ENCODE measurements at regions not wholly inside any gene's neighbourhood (a gene's known extent, or its start where the extent isn't known, plus 50 kb on each side); places are given as distances from the start of the nearest gene placed in this dataset.

- H3K27me3 Mint-ChIP-seq (ENCODE audit: low read depth in 3 of 3), result peaks cover 0 to 5% (median 2%) of the 10 kb centered on the region in 3 donors
- Histone ChIP-seq H3K4me3 (replicated peaks in 1 of 3; ENCODE audit: low read depth in 2 of 3, low read length in 3 of 3) (no peak overlapping the region), H4K20me1 (ENCODE audit: insufficient read depth, low read length) (no peaks in the 10 kb centered on the region), H3K9me3 (replicated peaks in 1 of 2; ENCODE audit: control insufficient read depth in 1 of 2, insufficient read depth in 1 of 2, low read length in 2 of 2) (no peaks in the 10 kb centered on the region), H3K79me2 (ENCODE audit: insufficient read depth, low read length) (no peaks in the 10 kb centered on the region), H3K27ac (ENCODE audit: low read depth in 1 of 2, low read length in 2 of 2) (no peak overlapping the region), H3K4me1 (ENCODE audit: control insufficient read depth in 1 of 2, insufficient read depth in 2 of 2, low read length in 2 of 2) (no peaks in the 10 kb centered on the region), H3K27me3 (ENCODE audit: control insufficient read depth in 2 of 2, insufficient read depth in 2 of 2, low read length in 2 of 2) (no peaks in the 10 kb centered on the region), H3K9ac (ENCODE audit: insufficient read depth, low read length, poor library complexity, severe bottlenecking) (no peak overlapping the region), H2AFZ (ENCODE audit: insufficient read depth, low read depth, low read length, poor library complexity, severe bottlenecking) (no peak overlapping the region), H3K4me2 (replicated peaks; ENCODE audit: extremely low read depth, low read length, poor library complexity, severe bottlenecking) (no peak overlapping the region), H3K36me3 (replicated peaks in 1 of 2; ENCODE audit: control insufficient read depth in 1 of 2, insufficient read depth in 2 of 2, low read length in 2 of 2) (no peaks in the 10 kb centered on the region)
- WGBS (ENCODE audit: insufficient coverage), result no CpG with 5 or more reads among the region's 3 CpGs
- no peaks in the 10 kb centered on the region for H3K36me3 Mint-ChIP-seq
- H3K27ac Mint-ChIP-seq, result no peak overlapping the region
- H3K4me3 Mint-ChIP-seq, result no peak overlapping the region
- H3K9me3 Mint-ChIP-seq, result peaks cover 0 to 2% (median 0%) of the 10 kb centered on the region in 7 donors
- intact Hi-C loops (cut with micrococcal nuclease), result no loop called here
- no peak for TF ChIP-seq CTCF (IDR thresholded peaks at IDR 0.05)
- no peaks in the 10 kb centered on the region for H3K4me1 Mint-ChIP-seq
- no peak for DNase-seq
Observed at GRCh38 chr9:78539188-78539587, 242.3 kb downstream of the PSAT1 start.

GRCh38 chr9:78539904-78540303 lies 243.0 kb downstream of the PSAT1 start:
- Histone ChIP-seq H3K27ac (ENCODE audit: low read depth in 1 of 2, low read length in 2 of 2) (no peak overlapping the region), H3K27me3 (ENCODE audit: control insufficient read depth in 2 of 2, insufficient read depth in 2 of 2, low read length in 2 of 2) (no peaks in the 10 kb centered on the region), H3K9me3 (replicated peaks in 1 of 2; ENCODE audit: control insufficient read depth in 1 of 2, insufficient read depth in 1 of 2, low read length in 2 of 2) (no peaks in the 10 kb centered on the region), H4K20me1 (ENCODE audit: insufficient read depth, low read length) (no peaks in the 10 kb centered on the region), H3K4me3 (replicated peaks in 1 of 3; ENCODE audit: low read depth in 2 of 3, low read length in 3 of 3) (no peak overlapping the region), H3K4me2 (replicated peaks; ENCODE audit: extremely low read depth, low read length, poor library complexity, severe bottlenecking) (no peak overlapping the region), H3K4me1 (ENCODE audit: control insufficient read depth in 1 of 2, insufficient read depth in 2 of 2, low read length in 2 of 2) (no peaks in the 10 kb centered on the region), H3K36me3 (replicated peaks in 1 of 2; ENCODE audit: control insufficient read depth in 1 of 2, insufficient read depth in 2 of 2, low read length in 2 of 2) (no peaks in the 10 kb centered on the region), H2AFZ (ENCODE audit: insufficient read depth, low read depth, low read length, poor library complexity, severe bottlenecking) (no peak overlapping the region), H3K9ac (ENCODE audit: insufficient read depth, low read length, poor library complexity, severe bottlenecking) (no peak overlapping the region), H3K79me2 (ENCODE audit: insufficient read depth, low read length) (no peaks in the 10 kb centered on the region)
- no CpG with 5 or more reads among the region's 2 CpGs for WGBS (ENCODE audit: insufficient coverage)
- DNase-seq, result no peak
- Mint-ChIP-seq H3K36me3 (no peaks in the 10 kb centered on the region), H3K4me3 (no peak overlapping the region), H3K9me3 (peaks cover 0 to 2% (median under 1%) of the 10 kb centered on the region in 7 donors), H3K27me3 (ENCODE audit: low read depth in 3 of 3) (peaks cover 0 to 5% (median 2%) of the 10 kb centered on the region in 3 donors), H3K4me1 (no peaks in the 10 kb centered on the region), H3K27ac (no peak overlapping the region)
- intact Hi-C loops (cut with micrococcal nuclease), result no loop called here
- TF ChIP-seq CTCF (IDR thresholded peaks at IDR 0.05), result no peak

Measured in CD14-positive monocyte (primary cell).